HEK293 (cell line): ENCODE measurements at regions not wholly inside any gene's neighbourhood (a gene's known extent, or its start where the extent isn't known, plus 50 kb on each side); places are given as distances from the start of the nearest gene placed in this dataset.

ENCODE experiments used
- CTCF ChIA-PET: fragments of 350-600 bp; formaldehyde crosslinking; extraction: SDS; loops from one replicate; lab custom pipeline; 2021; ENCODE audit warnings: antibody characterized with exemption; lab: Yijun Ruan, JAX
- POLR2A ChIA-PET: fragments of 300-600 bp; formaldehyde crosslinking; extraction: SDS; loops from one replicate; lab custom pipeline; 2020; ENCODE audit warnings: antibody characterized with exemption, inconsistent platforms; lab: Yijun Ruan, JAX
- H3K27ac ChIP-seq: fragments of 200-500 bp; sonication (Bioruptor generic); 2 replicates; pipeline ENCODE4 v1.5.1; 2014; ENCODE audit warnings: low read depth, low read length, control low read depth, inconsistent platforms; ENCODE audit errors: extremely low read depth
- H3K36me3 ChIP-seq, 2 experiments: fragments of 200-500 bp in 1 of 2; sonication (Bioruptor generic) in 1 of 2; 1 replicate in 1 of 2; 2 replicates in 1 of 2; pipeline ENCODE4 v1.5.1; 2014 to 2017; ENCODE audit warnings: inconsistent platforms in 2 of 2, low read length in 2 of 2; ENCODE audit not compliant: control insufficient read depth in 2 of 2, insufficient read depth in 1 of 2
- H3K4me1 ChIP-seq: fragments of 200-500 bp; sonication (Bioruptor generic); 2 replicates; pipeline ENCODE4 v1.5.1; 2014; ENCODE audit warnings: mild to moderate bottlenecking, low read length, inconsistent platforms; ENCODE audit not compliant: control insufficient read depth, insufficient read depth
- H3K4me3 ChIP-seq: 2 replicates; pipeline ENCODE4 v1.5.1; 2011; ENCODE audit warnings: low read depth, mild to moderate bottlenecking, control low read depth, low read length, moderate library complexity
- H3K9me3 ChIP-seq: fragments of 200-500 bp; sonication (Bioruptor generic); 2 replicates; pipeline ENCODE4 v1.5.1; 2014; ENCODE audit warnings: low read depth, low read length, inconsistent platforms; ENCODE audit not compliant: control insufficient read depth, insufficient read depth
- AEBP2 ChIP-seq: fragments of 450-650 bp; formaldehyde crosslinking; IDR thresholded peaks from 2 replicates; pipeline ENCODE4 v1.5.1; 2016; ENCODE audit warnings: missing biosample characterization, missing genetic modification characterization, borderline replicate concordance
- BCL11A ChIP-seq: fragments of 450-650 bp; formaldehyde crosslinking; IDR thresholded peaks from 2 replicates; pipeline ENCODE4 v1.5.1; 2016; ENCODE audit warnings: low read depth, missing biosample characterization, missing genetic modification characterization
- CTCF ChIP-seq: fragments of 450-650 bp; formaldehyde crosslinking; IDR thresholded peaks from 2 replicates; pipeline ENCODE4 v1.5.1; 2016; ENCODE audit warnings: missing biosample characterization, missing genetic modification characterization
- KLF7 ChIP-seq: fragments of 450-650 bp; formaldehyde crosslinking; IDR thresholded peaks from 2 replicates; pipeline ENCODE4 v1.5.1; 2016; ENCODE audit warnings: missing biosample characterization, missing genetic modification characterization, borderline replicate concordance
- SP2 ChIP-seq: fragments of 450-650 bp; formaldehyde crosslinking; IDR thresholded peaks from 2 replicates; pipeline ENCODE4 v1.5.1; 2016; ENCODE audit warnings: missing biosample characterization, missing genetic modification characterization
- ZNF138 ChIP-seq: fragments of 450-650 bp; formaldehyde crosslinking; IDR thresholded peaks from 2 replicates; pipeline ENCODE4 v1.5.1; 2016; ENCODE audit warnings: missing biosample characterization, missing genetic modification characterization, borderline replicate concordance
- ZNF157 ChIP-seq: fragments of 450-650 bp; formaldehyde crosslinking; IDR thresholded peaks from 2 replicates; pipeline ENCODE4 v1.5.1; 2016; ENCODE audit warnings: missing biosample characterization, missing genetic modification characterization
- ZNF221 ChIP-seq: fragments of 450-650 bp; formaldehyde crosslinking; IDR thresholded peaks from 2 replicates; pipeline ENCODE4 v1.5.1; 2017; ENCODE audit warnings: missing biosample characterization, missing genetic modification characterization, borderline replicate concordance
- ZNF26 ChIP-seq: fragments of 450-650 bp; formaldehyde crosslinking; IDR thresholded peaks from 2 replicates; pipeline ENCODE4 v1.5.1; 2016; ENCODE audit warnings: missing biosample characterization, missing genetic modification characterization
- ZNF280C ChIP-seq: fragments of 450-650 bp; formaldehyde crosslinking; IDR thresholded peaks from 2 replicates; pipeline ENCODE4 v1.5.1; 2016; ENCODE audit warnings: missing biosample characterization, missing genetic modification characterization
- ZNF394 ChIP-seq: fragments of 450-650 bp; formaldehyde crosslinking; IDR thresholded peaks from 2 replicates; pipeline ENCODE4 v1.5.1; 2016; ENCODE audit warnings: missing biosample characterization, missing genetic modification characterization, mild to moderate bottlenecking, moderate library complexity, borderline replicate concordance
- ZNF404 ChIP-seq: fragments of 450-650 bp; formaldehyde crosslinking; IDR thresholded peaks from 2 replicates; pipeline ENCODE4 v1.5.1; 2017; ENCODE audit warnings: missing biosample characterization, missing genetic modification characterization
- ZNF426 ChIP-seq: fragments of 450-650 bp; formaldehyde crosslinking; IDR thresholded peaks from 2 replicates; pipeline ENCODE4 v1.5.1; 2017; ENCODE audit warnings: missing biosample characterization, missing genetic modification characterization, mild to moderate bottlenecking, inconsistent platforms, moderate library complexity
- ZNF571 ChIP-seq: fragments of 450-650 bp; formaldehyde crosslinking; IDR thresholded peaks from 2 replicates; pipeline ENCODE4 v1.5.0; 2017; ENCODE audit warnings: missing biosample characterization, missing genetic modification characterization
- ZNF580 ChIP-seq: fragments of 450-650 bp; formaldehyde crosslinking; IDR thresholded peaks from 2 replicates; pipeline ENCODE4 v1.5.1; 2016; ENCODE audit warnings: missing biosample characterization, missing genetic modification characterization
- ZNF585B ChIP-seq: fragments of 450-650 bp; formaldehyde crosslinking; IDR thresholded peaks from 2 replicates; pipeline ENCODE4 v1.5.1; 2016; ENCODE audit warnings: missing biosample characterization, missing genetic modification characterization
- ZNF596 ChIP-seq: fragments of 450-650 bp; IDR thresholded peaks from 2 replicates; pipeline ENCODE4 v1.5.0; 2018; ENCODE audit warnings: missing biosample characterization, mild to moderate bottlenecking, missing genetic modification characterization, moderate library complexity
- ZNF785 ChIP-seq: fragments of 450-650 bp; formaldehyde crosslinking; IDR thresholded peaks from 2 replicates; pipeline ENCODE4 v1.5.1; 2016; ENCODE audit warnings: missing biosample characterization, missing genetic modification characterization
- ZSCAN5A ChIP-seq: fragments of 450-650 bp; formaldehyde crosslinking; IDR thresholded peaks from 2 replicates; pipeline ENCODE4 v1.5.1; 2016; ENCODE audit warnings: missing biosample characterization, missing genetic modification characterization

- TF ChIP-seq ZSCAN5A (tag by site-specific recombination): no peak
Observed at GRCh38 chrX:40434443-40434842, 146.3 kb upstream of the ATP6AP2 start (continued).

- no peak overlapping the region for H3K4me3 ChIP-seq
- CTCF ChIA-PET: no interaction called here
- no peaks in the 10 kb centered on the region for H3K4me1 ChIP-seq
- no peak overlapping the region for H3K27ac ChIP-seq
- no peaks in the 10 kb centered on the region for H3K9me3 ChIP-seq
- TF ChIP-seq ZNF426 (tag by site-specific recombination) (no peak), SP2 (no peak), ZNF26 (no peak), ZNF585B (tag by site-specific recombination) (no peak), ZNF157 (tag by site-specific recombination) (no peak), ZNF404 (tag by site-specific recombination) (no peak), KLF7 (tag by site-specific recombination) (no peak), ZNF280C (tag by site-specific recombination) (no peak), ZNF221 (tag by site-specific recombination) (no peak), ZNF571 (tag by site-specific recombination) (no peak), ZNF596 (no peak), BCL11A (no peak), AEBP2 (no peak), ZNF785 (tag by site-specific recombination) (no peak)
- POLR2A ChIA-PET: no interaction called here
- H3K36me3 ChIP-seq: no peaks in the 10 kb centered on the region
Observed at GRCh38 chrX:40433160-40433559, 147.6 kb upstream of the ATP6AP2 start.

GRCh38 chrX:40424259-40424658 is 156.5 kb upstream of the ATP6AP2 start:
- TF ChIP-seq ZNF138: no peak
- TF ChIP-seq CTCF (tag by site-specific recombination): no peak
- TF ChIP-seq ZNF394 (tag by site-specific recombination): no peak
- TF ChIP-seq ZNF580: no peak
- TF ChIP-seq, all 188 proteins: peak for 0
- CTCF ChIA-PET: no interaction called here
- POLR2A ChIA-PET: no interaction called here
- Histone ChIP-seq H3K27ac (no peak overlapping the region), H3K9me3 (no peaks in the 10 kb centered on the region; the same call in 1 of the 2 replicates), H3K4me1 (no peaks in the 10 kb centered on the region), H3K36me3 (no peaks in the 10 kb centered on the region), H3K4me3 (no peak overlapping the region)
